ENCODE measurements at regions not wholly inside any gene's neighbourhood (a gene's known extent, or its start where the extent isn't known, plus 50 kb on each side); places are given as distances from the start of the nearest gene placed in this dataset.
"Not testable (repeated sequence)": the region's sequence is repeated elsewhere in the genome, so short reads cannot be mapped to it uniquely, and the experiment has no call there.

- Histone ChIP-seq H3K36me3 (ENCODE audit: control insufficient read depth, insufficient read depth, low read length) (no peaks in the 10 kb centered on the region), H3K27ac (ENCODE audit: insufficient read depth, low read depth, low read length, poor library complexity, severe bottlenecking) (no peak overlapping the region), H3K4me1 (ENCODE audit: control insufficient read depth, insufficient read depth, low read length) (no peaks in the 10 kb centered on the region), H3K9me3 (ENCODE audit: control insufficient read depth, low read length) (no peaks in the 10 kb centered on the region), H3K4me3 (ENCODE audit: insufficient read depth, low read depth, low read length) (no peak overlapping the region), H3K27me3 (ENCODE audit: control insufficient read depth, insufficient read depth, low read length, poor library complexity, severe bottlenecking) (no peaks in the 10 kb centered on the region)
- WGBS, 2 experiments = 91 to 96% methylated on average over 10 of the region's 10 CpGs
Measured at GRCh38 chr7:4606797-4607196, 75.3 kb upstream of the FOXK1 start.

GRCh38 chr7:4607311-4607729 lies 74.8 kb upstream of the FOXK1 start:
- Histone ChIP-seq H3K4me1 (ENCODE audit: control insufficient read depth, insufficient read depth, low read length) (no peaks in the 10 kb centered on the region), H3K27me3 (ENCODE audit: control insufficient read depth, insufficient read depth, low read length, poor library complexity, severe bottlenecking) (no peaks in the 10 kb centered on the region), H3K27ac (ENCODE audit: insufficient read depth, low read depth, low read length, poor library complexity, severe bottlenecking) (no peak overlapping the region), H3K9me3 (ENCODE audit: control insufficient read depth, low read length) (no peaks in the 10 kb centered on the region), H3K4me3 (ENCODE audit: insufficient read depth, low read depth, low read length) (no peak overlapping the region), H3K36me3 (ENCODE audit: control insufficient read depth, insufficient read depth, low read length) (no peaks in the 10 kb centered on the region)
- 87% methylated on average over 14 of the region's 14 CpGs for WGBS, 2 experiments

GRCh38 chr7:4609576-4609975 lies 72.5 kb upstream of the FOXK1 start:
- WGBS, 2 experiments = 92 to 95% methylated on average over 7 of the region's 7 CpGs
- H3K27me3 ChIP-seq (ENCODE audit: control insufficient read depth, insufficient read depth, low read length, poor library complexity, severe bottlenecking); H3K27ac ChIP-seq (ENCODE audit: insufficient read depth, low read depth, low read length, poor library complexity, severe bottlenecking); H3K4me1 ChIP-seq (ENCODE audit: control insufficient read depth, insufficient read depth, low read length); H3K36me3 ChIP-seq (ENCODE audit: control insufficient read depth, insufficient read depth, low read length); H3K9me3 ChIP-seq (ENCODE audit: control insufficient read depth, low read length); H3K4me3 ChIP-seq (ENCODE audit: insufficient read depth, low read depth, low read length): not testable (repeated sequence)

- Histone ChIP-seq H3K4me3 (ENCODE audit: insufficient read depth, low read depth, low read length) (no peak overlapping the region), H3K27ac (ENCODE audit: insufficient read depth, low read depth, low read length, poor library complexity, severe bottlenecking) (no peak overlapping the region), H3K9me3 (ENCODE audit: control insufficient read depth, low read length) (no peaks in the 10 kb centered on the region), H3K36me3 (ENCODE audit: control insufficient read depth, insufficient read depth, low read length) (no peaks in the 10 kb centered on the region), H3K27me3 (ENCODE audit: control insufficient read depth, insufficient read depth, low read length, poor library complexity, severe bottlenecking) (no peaks in the 10 kb centered on the region), H3K4me1 (ENCODE audit: control insufficient read depth, insufficient read depth, low read length) (peaks cover 8% of the 10 kb centered on the region)
- 69 to 72% methylated on average over 8 of the region's 8 CpGs for WGBS, 2 experiments
Measured at GRCh38 chr7:4610768-4611467, 71.2 kb upstream of the FOXK1 start.

GRCh38 chr7:4612237-4612636 lies 69.9 kb upstream of the FOXK1 start:
- WGBS, 2 experiments = 98% methylated on average over 13 of the region's 13 CpGs
- Histone ChIP-seq H3K27me3 (ENCODE audit: control insufficient read depth, insufficient read depth, low read length, poor library complexity, severe bottlenecking) (no peaks in the 10 kb centered on the region), H3K9me3 (ENCODE audit: control insufficient read depth, low read length) (no peaks in the 10 kb centered on the region), H3K4me3 (ENCODE audit: insufficient read depth, low read depth, low read length) (no peak overlapping the region), H3K27ac (ENCODE audit: insufficient read depth, low read depth, low read length, poor library complexity, severe bottlenecking) (no peak overlapping the region), H3K4me1 (ENCODE audit: control insufficient read depth, insufficient read depth, low read length) (peaks cover 8% of the 10 kb centered on the region), H3K36me3 (ENCODE audit: control insufficient read depth, insufficient read depth, low read length) (no peaks in the 10 kb centered on the region)

GRCh38 chr7:4612939-4613841 lies 68.9 kb upstream of the FOXK1 start:
- H3K4me1 ChIP-seq (ENCODE audit: control insufficient read depth, insufficient read depth, low read length) = peaks cover 8% of the 10 kb centered on the region
- H3K27ac ChIP-seq (ENCODE audit: insufficient read depth, low read depth, low read length, poor library complexity, severe bottlenecking) = no peak overlapping the region
- no peaks in the 10 kb centered on the region for H3K9me3 ChIP-seq (ENCODE audit: control insufficient read depth, low read length)
- no peak overlapping the region for H3K4me3 ChIP-seq (ENCODE audit: insufficient read depth, low read depth, low read length)
- 44 to 47% methylated on average over 25 of the region's 25 CpGs for WGBS, 2 experiments
- H3K27me3 ChIP-seq (ENCODE audit: control insufficient read depth, insufficient read depth, low read length, poor library complexity, severe bottlenecking) = no peaks in the 10 kb centered on the region
- H3K36me3 ChIP-seq (ENCODE audit: control insufficient read depth, insufficient read depth, low read length) = no peaks in the 10 kb centered on the region

GRCh38 chr7:4613846-4614548 lies 68.1 kb upstream of the FOXK1 start:
- 81 to 85% methylated on average over 14 to 15 of the region's 15 CpGs for WGBS, 2 experiments
- Histone ChIP-seq H3K4me1 (ENCODE audit: control insufficient read depth, insufficient read depth, low read length) (peaks cover 8% of the 10 kb centered on the region), H3K27ac (ENCODE audit: insufficient read depth, low read depth, low read length, poor library complexity, severe bottlenecking) (no peak overlapping the region), H3K9me3 (ENCODE audit: control insufficient read depth, low read length) (no peaks in the 10 kb centered on the region), H3K36me3 (ENCODE audit: control insufficient read depth, insufficient read depth, low read length) (no peaks in the 10 kb centered on the region), H3K4me3 (ENCODE audit: insufficient read depth, low read depth, low read length) (no peak overlapping the region), H3K27me3 (ENCODE audit: control insufficient read depth, insufficient read depth, low read length, poor library complexity, severe bottlenecking) (no peaks in the 10 kb centered on the region)

- Histone ChIP-seq H3K36me3 (ENCODE audit: control insufficient read depth, insufficient read depth, low read length) (no peaks in the 10 kb centered on the region), H3K9me3 (ENCODE audit: control insufficient read depth, low read length) (no peaks in the 10 kb centered on the region), H3K27me3 (ENCODE audit: control insufficient read depth, insufficient read depth, low read length, poor library complexity, severe bottlenecking) (no peaks in the 10 kb centered on the region), H3K4me3 (ENCODE audit: insufficient read depth, low read depth, low read length) (no peak overlapping the region), H3K27ac (ENCODE audit: insufficient read depth, low read depth, low read length, poor library complexity, severe bottlenecking) (no peak overlapping the region), H3K4me1 (ENCODE audit: control insufficient read depth, insufficient read depth, low read length) (peaks cover 8% of the 10 kb centered on the region)
- 97 to 98% methylated on average over 5 of the region's 5 CpGs for WGBS, 2 experiments
Measured at GRCh38 chr7:4616116-4616515, 66.0 kb upstream of the FOXK1 start.

GRCh38 chr7:4621396-4621795 lies 60.7 kb upstream of the FOXK1 start:
- Histone ChIP-seq H3K4me1 (ENCODE audit: control insufficient read depth, insufficient read depth, low read length) (no peaks in the 10 kb centered on the region), H3K27ac (ENCODE audit: insufficient read depth, low read depth, low read length, poor library complexity, severe bottlenecking) (no peak overlapping the region), H3K27me3 (ENCODE audit: control insufficient read depth, insufficient read depth, low read length, poor library complexity, severe bottlenecking) (no peaks in the 10 kb centered on the region), H3K4me3 (ENCODE audit: insufficient read depth, low read depth, low read length) (no peak overlapping the region), H3K9me3 (ENCODE audit: control insufficient read depth, low read length) (no peaks in the 10 kb centered on the region), H3K36me3 (ENCODE audit: control insufficient read depth, insufficient read depth, low read length) (no peaks in the 10 kb centered on the region)
- WGBS, 2 experiments = 87 to 88% methylated on average over 5 of the region's 5 CpGs

GRCh38 chr7:4626318-4626845 lies 55.7 kb upstream of the FOXK1 start:
- WGBS, 2 experiments = 75 to 89% methylated on average over 5 of the region's 5 CpGs
- H3K4me1 ChIP-seq (ENCODE audit: control insufficient read depth, insufficient read depth, low read length) = no peaks in the 10 kb centered on the region
- peaks cover 29% of the 10 kb centered on the region for H3K27me3 ChIP-seq (ENCODE audit: control insufficient read depth, insufficient read depth, low read length, poor library complexity, severe bottlenecking)
- no peak overlapping the region for H3K27ac ChIP-seq (ENCODE audit: insufficient read depth, low read depth, low read length, poor library complexity, severe bottlenecking)
- H3K36me3 ChIP-seq (ENCODE audit: control insufficient read depth, insufficient read depth, low read length) = no peaks in the 10 kb centered on the region
- no peak overlapping the region for H3K4me3 ChIP-seq (ENCODE audit: insufficient read depth, low read depth, low read length)
- H3K9me3 ChIP-seq (ENCODE audit: control insufficient read depth, low read length) = no peaks in the 10 kb centered on the region

All from ectodermal cell (in vitro differentiated cells).